ENCODE measurements at regions not wholly inside any gene's neighbourhood (a gene's known extent, or its start where the extent isn't known, plus 50 kb on each side); places are given as distances from the start of the nearest gene placed in this dataset.

GRCh38 chr13:54196684-54197083 lies 1168.1 kb downstream of the OLFM4 start:
- CTCF ChIA-PET: no interaction called here
- TF ChIP-seq, protein P1, sequence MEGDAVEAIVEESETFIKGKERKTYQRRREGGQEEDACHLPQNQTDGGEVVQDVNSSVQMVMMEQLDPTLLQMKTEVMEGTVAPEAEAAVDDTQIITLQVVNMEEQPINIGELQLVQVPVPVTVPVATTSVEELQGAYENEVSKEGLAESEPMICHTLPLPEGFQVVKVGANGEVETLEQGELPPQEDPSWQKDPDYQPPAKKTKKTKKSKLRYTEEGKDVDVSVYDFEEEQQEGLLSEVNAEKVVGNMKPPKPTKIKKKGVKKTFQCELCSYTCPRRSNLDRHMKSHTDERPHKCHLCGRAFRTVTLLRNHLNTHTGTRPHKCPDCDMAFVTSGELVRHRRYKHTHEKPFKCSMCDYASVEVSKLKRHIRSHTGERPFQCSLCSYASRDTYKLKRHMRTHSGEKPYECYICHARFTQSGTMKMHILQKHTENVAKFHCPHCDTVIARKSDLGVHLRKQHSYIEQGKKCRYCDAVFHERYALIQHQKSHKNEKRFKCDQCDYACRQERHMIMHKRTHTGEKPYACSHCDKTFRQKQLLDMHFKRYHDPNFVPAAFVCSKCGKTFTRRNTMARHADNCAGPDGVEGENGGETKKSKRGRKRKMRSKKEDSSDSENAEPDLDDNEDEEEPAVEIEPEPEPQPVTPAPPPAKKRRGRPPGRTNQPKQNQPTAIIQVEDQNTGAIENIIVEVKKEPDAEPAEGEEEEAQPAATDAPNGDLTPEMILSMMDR (IDR thresholded peaks at IDR 0.05; ENCODE audit: control extremely low read depth, extremely low read depth, low read depth, missing control alignments): no peak
- DNase-seq (ENCODE audit: extremely low spot score): no peak
- POLR2A ChIA-PET: no interaction called here

DNA sequence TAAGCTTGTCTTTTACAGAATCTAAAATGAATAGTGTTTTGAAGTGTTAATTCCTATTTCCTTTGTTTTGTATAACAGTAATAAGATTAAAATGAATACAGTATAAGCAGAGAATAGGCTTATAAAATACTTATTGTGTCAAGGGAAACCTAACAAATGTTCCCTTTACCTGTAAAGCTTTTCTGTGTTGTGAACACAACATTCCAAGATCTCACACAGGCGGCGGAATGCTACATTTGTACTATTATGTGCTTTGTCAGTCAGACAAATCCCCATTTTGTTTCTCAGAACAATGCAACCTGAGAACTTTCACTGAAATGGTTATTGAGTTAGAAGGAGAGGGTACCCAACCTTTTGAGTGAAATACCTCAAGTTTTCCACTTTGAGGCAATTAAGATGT lies 1170.3 kb downstream of the OLFM4 start:
- TF ChIP-seq, protein P1 (IDR thresholded peaks at IDR 0.05; ENCODE audit: control extremely low read depth, extremely low read depth, low read depth, missing control alignments): no peak
- ChIA-PET POLR2A (no interaction called here), CTCF (interaction anchor here (2.0 kb wide), 1 partner anchor 12 kb away, joined by 5 read pairs; no protein-coding TSS in a partner anchor)
- no peak for DNase-seq (ENCODE audit: extremely low spot score)

DNA sequence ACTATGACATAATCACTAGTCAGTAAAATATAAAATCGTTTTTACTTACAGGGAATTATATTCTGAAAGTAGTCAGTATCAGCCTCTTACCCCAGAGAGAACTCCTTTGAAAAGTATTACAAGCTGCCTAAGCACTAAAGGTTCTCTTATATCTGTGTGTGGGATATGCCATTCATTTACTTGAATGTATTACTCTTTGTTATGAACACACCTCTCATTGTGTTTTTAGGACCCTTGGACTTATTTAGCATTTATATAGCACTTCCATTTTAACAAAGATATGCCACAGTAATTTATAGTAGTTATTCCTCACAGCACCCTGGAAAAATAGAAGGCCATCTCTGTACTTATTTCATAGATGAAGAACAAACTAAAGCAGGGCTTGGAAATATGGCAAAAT lies 1178.0 kb downstream of the OLFM4 start:
- CTCF ChIA-PET: no interaction called here
- TF ChIP-seq, protein P1 (IDR thresholded peaks at IDR 0.05; ENCODE audit: control extremely low read depth, extremely low read depth, low read depth, missing control alignments): no peak
- POLR2A ChIA-PET: no interaction called here
- DNase-seq (ENCODE audit: extremely low spot score): no peak

- CTCF ChIA-PET: no interaction called here
- DNase-seq (ENCODE audit: extremely low spot score): no peak
- TF ChIP-seq, protein P1 (IDR thresholded peaks at IDR 0.05; ENCODE audit: control extremely low read depth, extremely low read depth, low read depth, missing control alignments): no peak
- POLR2A ChIA-PET: no interaction called here
Measured at GRCh38 chr13:54210397-54211049, 1181.9 kb downstream of the OLFM4 start.

DNA sequence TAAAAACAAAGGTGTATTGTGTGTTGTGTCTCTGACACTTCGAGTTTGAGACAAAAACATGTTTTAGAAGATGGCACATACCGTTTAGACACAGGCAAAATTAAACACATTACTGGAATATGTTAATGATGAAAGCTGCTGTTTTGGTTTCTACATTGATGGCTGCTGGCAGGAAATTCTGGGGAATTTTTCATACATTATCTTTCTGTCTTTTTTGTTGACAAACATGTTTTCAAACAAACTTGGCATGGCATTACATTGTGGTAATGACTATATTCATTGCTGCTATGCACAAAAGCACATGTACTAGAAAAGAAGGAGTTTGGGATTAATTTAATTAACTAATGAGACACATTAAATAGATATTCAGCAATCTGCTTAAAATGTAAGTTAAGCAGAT lies 1187.6 kb downstream of the OLFM4 start:
- ChIA-PET POLR2A (no interaction called here), CTCF (no interaction called here)
- no peak for DNase-seq (ENCODE audit: extremely low spot score)
- TF ChIP-seq, protein P1 (IDR thresholded peaks at IDR 0.05; ENCODE audit: control extremely low read depth, extremely low read depth, low read depth, missing control alignments): no peak

DNA sequence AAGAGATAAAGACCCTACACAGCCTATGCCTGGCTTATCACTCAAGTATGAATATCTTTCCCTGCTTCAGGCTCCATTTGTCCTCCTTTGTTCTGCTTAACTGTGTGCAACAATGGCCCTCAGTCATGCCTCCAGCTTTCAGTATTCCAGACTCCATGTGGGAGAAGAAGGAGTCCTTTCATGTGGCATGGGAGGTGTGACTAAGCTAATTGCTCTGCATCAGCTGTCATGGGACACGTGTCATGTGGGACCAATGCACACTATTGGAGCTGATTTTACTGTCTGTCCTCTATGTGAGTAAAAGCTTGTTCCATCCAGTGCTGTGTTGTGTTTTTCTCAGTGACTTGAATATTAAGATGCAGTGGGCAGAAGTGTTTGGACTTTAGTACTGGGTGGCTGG lies 1198.3 kb downstream of the OLFM4 start:
- TF ChIP-seq, protein P1 (IDR thresholded peaks at IDR 0.05; ENCODE audit: control extremely low read depth, extremely low read depth, low read depth, missing control alignments): no peak
- DNase-seq (ENCODE audit: extremely low spot score): no peak
- CTCF ChIA-PET: interaction anchor here (1.6 kb wide), 1 partner anchor 15 kb away, joined by 3 read pairs; no protein-coding TSS in a partner anchor
- POLR2A ChIA-PET: no interaction called here
